CD4-positive, alpha-beta T cell treated with Interleukin-15 for 1 hour (primary cell): ENCODE measurements at regions not wholly inside any gene's neighbourhood (a gene's known extent, or its start where the extent isn't known, plus 50 kb on each side); places are given as distances from the start of the nearest gene placed in this dataset.
A peak's percentile ranks its signal among the peaks of the same experiment; 100 is the strongest.
"Not testable (repeated sequence)": the region's sequence is repeated elsewhere in the genome, so short reads cannot be mapped to it uniquely, and the experiment has no call there.

ENCODE experiments used
- DNase-seq: peaks from one replicate; pipeline ENCODE4 v3.0.0-alpha.2; 2020

DNA sequence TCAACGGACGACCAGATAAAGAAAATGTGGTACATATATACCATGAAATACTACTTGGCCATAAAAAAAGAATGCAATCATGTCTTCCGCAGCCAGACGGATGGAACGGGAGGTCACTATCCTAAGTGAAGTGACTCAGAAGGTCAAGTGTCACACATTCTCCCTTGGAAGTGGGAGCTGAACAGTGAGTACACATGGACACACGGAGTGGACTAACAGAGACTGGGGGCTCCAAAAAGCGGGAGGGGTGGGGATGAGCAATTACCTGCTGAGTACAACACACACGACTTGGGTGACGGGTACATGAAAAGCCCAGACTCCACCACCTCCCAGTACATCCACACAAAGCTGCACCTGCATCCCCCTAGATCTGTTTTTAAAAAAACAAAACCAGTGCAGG, 62.5 kb upstream of the TNK2 start:
- DNase-seq, result not testable (repeated sequence)

DNA sequence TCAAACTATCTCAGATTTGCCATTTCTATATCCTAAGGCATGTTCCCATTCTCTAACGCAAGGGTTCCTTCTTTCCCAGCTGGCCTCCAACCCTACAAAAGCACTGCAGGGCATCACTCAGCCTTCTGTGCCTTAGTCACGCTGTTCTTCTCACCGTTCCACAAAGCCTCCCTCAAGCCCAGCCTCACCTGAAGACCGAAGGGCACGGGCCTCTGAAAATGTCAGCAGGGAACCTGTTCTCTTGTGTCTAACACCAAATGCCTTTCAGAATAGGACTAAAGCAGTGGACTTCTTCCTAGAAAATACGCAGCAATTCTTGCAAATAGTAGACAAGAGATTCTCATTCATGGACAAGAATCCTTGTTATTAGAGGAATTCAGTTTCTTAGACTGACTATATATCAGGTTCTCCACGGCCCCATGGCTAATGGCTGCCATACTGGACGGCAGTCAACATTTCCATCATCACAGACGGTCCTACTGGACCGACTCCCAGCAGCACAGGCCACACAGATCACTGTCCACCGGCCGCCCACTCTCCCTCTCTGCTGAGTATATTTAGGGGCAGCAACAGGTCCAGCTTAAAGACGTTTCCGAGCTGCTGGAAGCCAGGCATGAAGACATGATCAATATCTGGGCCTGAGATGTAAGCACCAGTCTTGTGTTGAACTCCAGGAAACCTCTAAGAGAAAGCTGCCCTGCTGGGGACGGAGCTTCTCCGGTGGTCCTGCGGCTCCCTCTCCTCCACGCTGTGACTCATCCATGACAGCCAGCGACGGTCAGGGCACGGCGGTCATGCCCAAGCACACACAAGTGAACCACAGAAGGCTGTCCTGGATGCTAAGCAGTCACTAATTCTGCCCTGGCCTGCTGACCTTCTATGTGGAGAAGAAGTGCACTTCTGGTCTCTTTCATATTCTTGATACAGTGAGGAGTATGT, 61.8 kb upstream of the TNK2 start:
- not testable (repeated sequence) for DNase-seq

DNA sequence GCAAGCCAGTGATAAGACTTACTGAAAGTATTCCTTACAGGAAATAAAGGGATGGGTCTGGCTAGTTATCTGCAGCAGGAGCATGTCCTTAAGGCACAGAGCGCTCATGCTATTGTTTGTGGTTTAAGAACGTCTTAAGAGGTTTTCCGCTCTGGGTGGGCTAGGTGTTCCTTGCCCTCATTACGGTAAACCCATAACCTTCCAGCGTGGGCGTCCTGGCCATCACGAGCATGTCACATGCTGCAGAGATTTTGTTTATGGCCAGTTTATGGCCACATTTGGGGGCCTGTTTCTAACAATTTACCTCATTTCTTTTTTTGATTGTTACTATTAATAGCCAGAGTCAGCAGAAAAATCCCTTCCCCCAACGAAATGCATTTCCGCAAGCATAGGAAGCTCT, 61.0 kb upstream of the TNK2 start:
- DNase-seq, result not testable (repeated sequence)

DNA sequence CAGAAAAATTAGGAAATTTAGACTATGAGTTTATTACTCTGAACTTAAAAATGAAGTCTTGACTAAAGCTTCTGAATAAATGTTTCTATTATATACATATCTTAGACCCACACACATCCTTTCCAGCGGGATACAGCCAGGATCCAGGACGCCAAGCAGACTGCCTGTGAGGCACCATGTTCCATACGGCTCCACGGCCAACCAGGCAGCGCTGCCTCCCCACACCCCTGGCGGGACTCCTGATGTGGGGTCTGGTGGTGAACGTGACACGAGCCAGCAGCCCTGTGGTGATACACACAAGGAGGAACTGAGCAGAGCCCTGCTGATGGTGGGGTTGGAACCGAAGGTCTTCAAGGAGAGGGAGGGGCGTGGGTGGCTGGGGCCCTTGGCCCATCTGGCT, 59.8 kb upstream of the TNK2 start:
- DNase-seq, result not testable (repeated sequence)

DNA sequence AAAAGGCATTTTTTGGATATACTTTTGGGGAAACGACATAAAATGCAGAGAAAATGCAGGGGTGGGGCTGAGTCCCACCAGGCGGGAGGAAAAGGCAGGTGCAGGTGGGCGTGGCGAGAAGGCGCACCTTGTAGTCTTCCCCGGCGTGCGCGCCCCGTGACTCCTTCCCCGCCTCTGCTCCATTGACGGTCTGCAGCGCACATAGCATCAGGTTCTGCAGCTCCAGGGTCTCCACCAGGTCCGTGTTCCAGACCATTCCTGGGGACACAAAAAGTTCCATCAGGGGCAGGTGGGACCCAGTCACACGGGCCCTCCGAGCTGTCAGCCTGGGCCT, 59.0 kb upstream of the TNK2 start:
- not testable (repeated sequence) for DNase-seq

DNA sequence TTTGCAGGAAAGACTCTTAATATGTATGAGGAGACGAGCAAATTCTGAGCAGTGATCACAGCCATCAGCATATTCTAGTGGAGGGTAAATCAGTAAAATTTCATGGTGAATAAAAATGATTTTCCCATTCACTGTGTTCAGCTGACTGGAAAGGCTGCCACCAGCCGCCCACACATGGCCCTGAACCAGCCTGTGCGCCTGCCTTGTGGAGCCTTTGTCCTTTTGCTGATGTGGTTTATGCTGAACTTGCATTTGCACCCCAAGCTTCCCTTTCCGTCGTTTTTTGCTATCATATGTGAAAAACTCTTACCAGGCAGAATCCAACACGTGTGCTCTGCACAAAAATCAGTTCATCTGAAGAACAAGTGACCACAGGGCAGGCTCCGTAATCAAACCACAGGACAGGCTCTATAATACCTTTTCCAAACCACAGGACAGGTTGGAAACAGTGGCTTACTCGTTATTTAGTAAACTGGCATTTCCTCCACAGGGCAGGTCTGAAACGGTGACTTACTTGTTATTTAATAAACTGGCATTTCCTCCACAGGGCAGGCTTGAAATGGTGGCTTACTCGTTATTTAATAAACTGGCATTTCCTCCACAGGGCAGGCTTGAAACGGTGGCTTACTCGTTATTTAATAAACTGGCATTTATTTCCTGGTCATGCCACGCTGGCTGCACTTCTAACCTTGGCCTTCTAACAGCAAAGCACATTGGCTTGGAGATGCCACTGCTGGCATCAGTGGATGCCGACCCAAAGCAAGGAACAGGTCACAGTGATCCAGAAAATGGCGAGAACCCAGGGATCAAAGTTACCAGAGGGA, 58.4 kb upstream of the TNK2 start:
- not testable (repeated sequence) for DNase-seq

DNA sequence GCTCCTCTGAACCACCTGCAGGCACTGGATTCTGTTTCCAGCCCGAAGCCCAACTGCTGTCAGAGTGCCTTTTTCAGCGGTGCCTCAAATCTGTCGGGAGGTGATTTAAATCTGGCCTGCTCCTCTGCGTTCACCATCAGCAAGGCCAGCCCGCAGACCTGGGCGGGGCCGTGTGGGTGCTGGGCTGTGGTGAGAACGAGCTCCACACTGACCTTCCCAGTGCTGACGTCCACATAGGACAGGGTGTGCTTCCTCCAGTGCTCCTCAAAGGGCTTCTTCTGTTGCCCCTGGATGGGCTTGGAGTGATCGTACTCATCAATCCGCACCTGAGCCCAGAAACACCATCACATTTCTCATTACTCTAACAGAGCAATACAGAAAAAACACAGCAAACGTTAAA, 56.9 kb upstream of the TNK2 start:
- DNase-seq, result not testable (repeated sequence)

DNA sequence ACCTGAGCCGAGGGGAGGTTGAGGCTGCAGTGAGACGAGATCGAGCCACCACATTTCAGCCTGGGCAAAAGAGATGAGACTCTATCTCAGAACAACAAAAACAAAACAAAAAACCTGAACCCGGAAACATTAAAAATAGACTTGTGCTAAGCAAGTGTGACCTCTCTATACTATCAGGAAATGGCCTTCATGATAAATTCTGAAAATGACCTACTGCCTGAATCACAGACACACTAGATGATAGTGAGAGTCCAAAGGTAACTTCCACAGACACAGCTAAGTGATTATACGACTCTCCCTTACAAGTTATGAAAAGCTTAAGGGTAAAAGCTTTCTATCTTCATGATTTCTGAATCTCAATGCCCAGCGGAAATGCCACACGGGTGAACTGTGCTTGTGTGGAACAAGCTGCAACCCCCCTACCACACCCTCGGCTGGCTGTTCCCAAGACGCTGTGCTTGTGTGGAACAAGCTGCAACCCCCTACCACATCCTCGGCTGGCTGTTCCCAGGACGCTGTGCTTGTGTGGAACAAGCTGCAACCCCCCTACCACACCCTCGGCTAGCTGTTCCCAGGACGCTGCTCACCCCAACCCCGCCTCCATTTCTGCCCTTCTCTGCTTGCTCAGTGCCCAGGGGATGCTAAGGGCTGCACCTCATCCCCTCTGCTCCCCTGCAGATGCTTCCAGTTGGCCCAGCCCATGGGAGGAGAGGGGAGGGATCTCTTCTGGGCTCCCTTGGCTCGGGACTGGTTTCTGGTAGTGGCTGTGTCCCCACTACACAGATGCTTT, 56.2 kb upstream of the TNK2 start:
- DNase-seq, result not testable (repeated sequence)

DNA sequence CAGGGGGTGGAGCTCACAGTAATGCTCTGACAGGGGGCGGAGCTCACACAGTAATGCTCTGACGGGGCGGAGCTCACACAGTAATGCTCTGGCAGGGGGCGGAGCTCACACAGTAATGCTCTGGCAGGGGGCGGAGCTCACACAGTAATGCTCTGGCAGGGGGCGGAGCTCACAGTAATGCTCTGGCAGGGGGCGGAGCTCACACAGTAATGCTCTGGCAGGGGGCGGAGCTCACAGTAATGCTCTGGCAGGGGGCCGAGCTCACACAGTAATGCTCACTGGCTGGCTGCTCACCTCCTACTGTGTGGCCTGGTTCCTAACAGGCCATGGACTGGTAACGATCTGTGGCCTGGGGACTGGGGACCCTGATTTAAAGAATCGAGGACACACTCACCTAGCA, 53.9 kb upstream of the TNK2 start:
- peak; percentile 21 for DNase-seq

DNA sequence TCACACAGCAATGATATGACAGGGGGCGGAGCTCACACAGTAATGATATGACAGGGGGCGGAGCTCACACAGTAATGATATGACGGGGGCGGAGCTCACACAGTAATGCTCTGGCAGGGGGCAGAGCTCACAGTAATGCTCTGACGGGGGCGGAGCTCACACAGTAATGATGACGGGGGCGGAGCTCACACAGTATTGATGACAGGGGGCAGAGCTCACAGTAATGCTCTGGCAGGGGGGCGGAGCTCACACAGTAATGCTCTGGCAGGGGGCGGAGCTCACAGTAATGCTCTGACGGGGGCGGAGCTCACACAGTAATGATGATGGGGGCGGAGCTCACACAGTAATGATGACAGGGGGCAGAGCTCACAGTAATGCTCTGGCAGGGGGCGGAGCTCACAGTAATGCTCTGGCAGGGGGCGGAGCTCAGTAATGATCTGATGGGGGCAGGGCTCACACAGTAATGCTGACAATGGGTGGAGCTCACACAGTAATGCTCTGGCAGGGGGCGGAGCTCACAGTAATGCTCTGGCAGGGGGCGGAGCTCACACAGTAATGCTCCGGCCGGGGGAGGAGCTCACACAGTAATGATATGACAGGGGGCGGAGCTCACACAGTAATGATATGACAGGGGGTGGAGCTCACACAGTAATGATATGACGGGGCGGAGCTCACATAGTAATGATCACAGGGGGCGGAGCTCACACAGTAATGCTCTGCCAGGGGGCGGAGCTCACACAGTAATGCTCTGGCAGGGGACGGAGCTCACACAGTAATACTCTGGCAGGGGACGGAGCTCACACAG, 52.8 kb upstream of the TNK2 start:
- DNase-seq, result peak; percentile 53

DNA sequence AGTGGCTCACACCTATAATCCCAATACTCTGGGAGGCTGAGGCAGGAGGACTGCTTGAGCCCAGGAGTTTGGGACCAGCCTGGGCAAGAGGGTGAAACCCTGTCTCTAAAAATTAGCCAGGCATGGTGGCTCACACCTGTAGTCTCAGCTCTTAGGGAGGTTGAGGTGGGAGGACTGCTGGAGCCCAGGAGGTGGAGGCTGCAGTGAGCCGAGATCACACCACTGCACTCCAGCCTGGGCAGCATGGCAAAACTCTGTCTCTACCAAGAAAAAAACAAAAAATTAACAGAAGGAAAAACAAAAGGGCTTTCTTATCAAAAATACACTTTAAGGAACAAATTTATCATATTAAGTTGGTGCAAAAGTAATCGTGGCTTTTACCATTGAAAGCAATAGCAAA, 51.8 kb upstream of the TNK2 start:
- DNase-seq, result not testable (repeated sequence)

DNA sequence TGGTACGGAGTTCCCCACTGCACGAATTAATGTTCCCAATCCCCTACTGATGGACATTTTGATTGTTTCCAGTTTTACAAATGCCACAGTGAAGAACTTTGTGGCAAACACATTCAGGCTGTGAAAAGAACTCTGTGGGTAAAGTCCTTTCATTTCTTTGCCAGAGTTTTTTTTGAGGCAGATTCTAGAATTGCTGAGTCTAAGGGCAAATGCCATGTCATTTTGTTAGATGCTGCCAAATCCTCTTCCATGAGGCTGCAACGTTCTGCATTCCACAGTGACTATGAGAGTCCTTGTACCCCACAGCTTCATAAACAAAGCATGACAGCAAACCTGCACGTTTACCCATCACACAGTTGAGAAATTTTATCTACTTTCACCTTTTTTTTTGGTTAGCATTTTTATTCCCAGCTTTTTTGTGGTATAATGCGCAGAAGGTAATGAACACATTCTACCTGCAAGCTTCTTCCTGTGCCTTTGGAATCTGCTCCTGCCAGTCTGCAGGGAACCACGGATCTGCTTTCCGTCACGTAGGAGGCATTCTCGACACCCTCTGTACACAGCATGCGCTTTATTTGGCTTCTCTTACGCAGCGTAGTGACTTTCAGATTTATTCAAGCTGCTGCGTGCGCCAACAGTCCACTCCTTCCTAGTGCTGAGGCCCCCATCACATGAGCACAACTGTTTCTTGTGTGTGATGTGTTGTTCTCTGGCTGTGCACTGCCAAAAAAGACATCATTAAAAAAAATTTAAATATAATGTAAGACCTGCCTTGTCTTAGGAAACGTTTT, 51.2 kb upstream of the TNK2 start:
- not testable (repeated sequence) for DNase-seq

DNA sequence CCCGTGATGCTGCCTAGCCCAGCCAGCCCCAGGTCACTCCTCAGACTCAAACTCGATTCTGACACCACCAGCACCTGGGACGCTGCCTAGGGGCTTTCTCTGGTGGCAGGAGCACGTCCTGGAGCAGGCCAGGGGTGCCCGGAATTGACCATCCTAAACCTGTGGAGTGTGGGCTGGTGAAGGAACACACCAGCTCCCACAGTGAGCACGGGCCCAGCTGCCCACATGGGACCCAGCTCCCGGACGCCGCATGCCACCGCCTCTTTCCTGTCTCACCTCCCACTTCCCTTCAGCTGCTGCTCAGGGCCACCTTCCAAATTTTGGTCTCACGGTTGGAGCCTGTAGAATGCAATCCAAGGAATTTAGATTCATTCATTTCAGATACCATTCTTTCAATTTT, 50.4 kb upstream of the TNK2 start:
- not testable (repeated sequence) for DNase-seq
